ENCODE measurements at regions not wholly inside any gene's neighbourhood (a gene's known extent, or its start where the extent isn't known, plus 50 kb on each side); places are given as distances from the start of the nearest gene placed in this dataset.

DNA sequence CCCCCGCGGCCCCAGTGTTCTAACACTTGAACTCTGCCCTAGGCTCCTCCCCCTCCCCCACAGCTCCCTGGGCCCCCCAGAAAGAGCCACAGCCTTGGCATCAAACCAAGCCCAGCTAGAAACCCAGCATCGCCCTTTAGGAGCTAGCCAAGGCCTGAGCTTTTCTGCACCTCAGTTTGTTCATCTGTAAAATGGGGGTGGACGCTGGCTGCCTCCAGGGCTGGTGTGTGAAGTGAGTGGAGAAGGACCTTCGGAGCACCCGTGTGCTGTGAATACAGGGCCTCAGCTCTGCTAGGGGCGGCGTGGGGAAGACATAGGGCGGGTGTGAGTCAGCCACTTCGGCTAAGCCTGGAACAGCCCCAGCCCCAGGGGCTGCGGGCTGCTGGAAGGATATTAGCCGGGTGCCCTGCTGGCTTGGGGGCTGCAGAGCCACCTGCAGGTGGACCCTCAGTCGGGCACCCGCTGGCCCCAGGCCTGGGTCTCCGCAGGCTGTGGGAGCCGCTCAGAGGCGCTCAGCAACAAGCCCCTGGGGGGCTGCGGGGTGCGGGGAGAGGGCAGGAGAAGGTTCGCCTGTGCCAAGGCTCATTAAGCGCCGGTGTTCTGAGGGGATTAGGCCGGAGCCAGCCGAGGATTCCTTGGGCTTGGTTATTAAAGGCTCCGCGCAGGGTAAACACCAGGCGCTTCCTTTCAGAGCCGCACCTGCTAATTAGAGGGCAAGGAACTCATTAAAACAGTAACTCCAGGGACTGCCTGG is 217.0 kb upstream of the CIBAR2 start:
- DNase-seq = no peak

DNA sequence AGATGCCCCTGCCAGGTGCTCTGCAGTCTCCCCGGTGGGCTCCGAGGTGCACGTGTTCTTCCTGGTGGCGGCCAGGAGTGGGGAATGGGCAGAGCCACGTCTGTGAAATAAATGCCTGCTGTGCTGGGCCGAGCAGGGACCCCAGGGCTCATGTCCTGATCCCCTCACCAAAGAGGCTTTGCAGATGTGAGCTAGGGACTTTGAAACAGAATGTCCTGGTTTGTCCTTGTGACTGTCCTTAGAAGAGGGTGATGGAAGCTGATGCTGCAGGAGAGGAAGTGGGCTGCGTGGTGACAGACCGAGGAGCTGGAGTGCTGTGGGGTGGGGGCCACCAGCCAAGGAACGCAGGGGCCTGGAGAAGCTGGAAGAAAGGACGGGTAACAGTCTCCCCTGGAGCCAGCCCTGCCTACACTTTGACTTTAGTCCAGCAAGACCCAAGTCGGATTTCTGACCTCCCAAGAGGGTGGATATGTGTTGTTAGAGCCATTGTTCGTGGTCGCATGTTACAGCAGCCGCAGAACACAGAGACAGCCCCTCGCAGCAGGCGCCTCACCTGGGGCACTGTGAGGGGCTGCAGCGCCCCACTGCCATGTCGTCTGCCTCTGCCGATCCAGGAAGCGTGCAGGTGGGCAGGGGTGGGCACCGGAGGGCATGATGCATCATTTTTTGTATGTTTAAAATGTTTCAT is 217.9 kb upstream of the CIBAR2 start:
- DNase-seq = no peak

DNA sequence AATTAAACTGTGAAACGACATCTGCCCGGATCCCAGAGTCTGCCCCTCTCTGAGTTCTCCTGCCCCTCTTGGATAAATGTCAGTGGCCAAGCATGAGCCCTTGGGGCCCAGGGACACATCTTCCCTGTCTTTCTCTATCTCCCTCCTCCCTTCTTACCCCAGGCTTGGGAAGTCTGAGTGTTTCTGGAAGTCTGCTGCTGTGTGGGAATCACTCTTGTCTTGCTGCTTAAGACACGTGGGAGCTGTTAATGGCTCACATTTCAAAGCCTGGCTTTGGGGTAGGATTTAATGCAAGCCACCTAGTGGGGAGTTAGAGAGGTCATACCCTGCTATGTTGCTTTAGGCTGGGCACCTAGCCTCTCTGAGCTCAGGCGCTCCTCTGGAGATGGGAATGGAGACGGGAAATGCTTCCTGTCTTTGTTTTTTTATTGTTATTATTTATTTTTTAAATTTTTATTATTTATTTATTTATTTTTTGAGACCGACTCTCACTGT is 218.5 kb upstream of the CIBAR2 start:
- DNase-seq = no peak

DNA sequence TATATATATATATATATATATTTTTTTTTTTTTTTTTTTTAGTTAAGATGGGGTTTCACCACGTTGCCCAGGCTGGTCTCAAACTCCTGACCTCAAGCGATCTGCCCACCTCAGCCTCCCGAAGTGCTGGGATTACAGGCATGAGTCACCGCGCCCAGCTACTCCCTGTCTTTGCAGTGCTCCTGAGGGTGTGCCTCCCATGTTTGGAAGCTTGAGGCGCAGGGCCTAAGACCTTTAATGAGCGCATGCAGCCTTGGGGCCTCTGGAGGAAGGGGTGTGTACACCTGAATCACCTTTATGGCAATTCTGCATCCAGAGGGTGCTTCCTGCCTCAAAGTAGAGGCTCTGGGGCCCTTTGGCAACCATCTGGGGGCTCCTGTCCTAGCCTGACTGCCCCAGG is 219.4 kb upstream of the CIBAR2 start:
- DNase-seq = no peak

DNA sequence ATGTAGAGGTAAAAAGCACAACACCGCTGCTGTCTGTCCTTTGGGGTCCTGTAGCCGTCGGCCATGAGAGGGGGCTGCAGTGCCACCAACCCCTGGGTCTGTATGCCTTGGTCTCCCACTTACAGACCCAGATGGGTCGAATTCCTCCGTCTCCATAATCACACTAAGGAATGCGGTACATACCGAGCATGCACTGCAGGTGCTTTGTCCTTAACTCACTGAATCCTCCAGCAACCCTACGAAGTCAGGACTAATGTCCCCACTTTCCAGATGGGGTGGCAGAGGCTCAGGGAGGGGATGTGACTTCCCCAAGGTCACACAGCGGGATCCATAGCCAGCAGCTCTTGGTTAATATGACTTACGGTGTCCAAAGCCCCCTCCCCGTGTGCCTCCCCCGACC is 219.9 kb upstream of the CIBAR2 start:
- DNase-seq = no peak

DNA sequence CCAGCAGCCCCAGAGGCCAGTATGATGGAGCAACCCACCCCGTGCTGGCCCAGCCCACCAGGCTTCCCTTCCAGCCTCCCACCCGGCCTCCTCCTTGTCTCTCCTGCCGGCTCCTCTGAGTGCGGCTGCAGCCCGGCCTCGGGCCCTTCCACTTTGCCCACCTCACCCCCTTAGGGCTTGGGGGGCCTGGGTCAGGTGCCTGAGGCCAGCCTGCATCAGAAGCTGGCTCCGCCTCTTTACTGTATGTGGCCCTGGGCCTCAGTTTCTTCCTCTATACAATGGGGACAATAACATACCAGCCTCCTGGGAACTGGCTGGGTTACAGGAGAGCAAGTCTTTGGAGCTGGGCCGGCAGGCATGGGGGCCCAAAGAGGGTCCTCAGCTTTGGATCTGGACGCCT is 221.1 kb upstream of the CIBAR2 start:
- DNase-seq = no peak

- no peak for DNase-seq
Measured at GRCh38 chr16:85333744-85334640, 221.7 kb upstream of the CIBAR2 start.

GRCh38 chr16:85334718-85335583 is 222.7 kb upstream of the CIBAR2 start:
- peak; percentile 63 for DNase-seq

GRCh38 chr16:85335584-85336491 is 223.6 kb upstream of the CIBAR2 start:
- DNase-seq = no peak

GRCh38 chr16:85337910-85338637 is 225.8 kb upstream of the CIBAR2 start:
- DNase-seq = no peak

GRCh38 chr16:85338638-85338982 is 226.3 kb upstream of the CIBAR2 start:
- no peak for DNase-seq

DNA sequence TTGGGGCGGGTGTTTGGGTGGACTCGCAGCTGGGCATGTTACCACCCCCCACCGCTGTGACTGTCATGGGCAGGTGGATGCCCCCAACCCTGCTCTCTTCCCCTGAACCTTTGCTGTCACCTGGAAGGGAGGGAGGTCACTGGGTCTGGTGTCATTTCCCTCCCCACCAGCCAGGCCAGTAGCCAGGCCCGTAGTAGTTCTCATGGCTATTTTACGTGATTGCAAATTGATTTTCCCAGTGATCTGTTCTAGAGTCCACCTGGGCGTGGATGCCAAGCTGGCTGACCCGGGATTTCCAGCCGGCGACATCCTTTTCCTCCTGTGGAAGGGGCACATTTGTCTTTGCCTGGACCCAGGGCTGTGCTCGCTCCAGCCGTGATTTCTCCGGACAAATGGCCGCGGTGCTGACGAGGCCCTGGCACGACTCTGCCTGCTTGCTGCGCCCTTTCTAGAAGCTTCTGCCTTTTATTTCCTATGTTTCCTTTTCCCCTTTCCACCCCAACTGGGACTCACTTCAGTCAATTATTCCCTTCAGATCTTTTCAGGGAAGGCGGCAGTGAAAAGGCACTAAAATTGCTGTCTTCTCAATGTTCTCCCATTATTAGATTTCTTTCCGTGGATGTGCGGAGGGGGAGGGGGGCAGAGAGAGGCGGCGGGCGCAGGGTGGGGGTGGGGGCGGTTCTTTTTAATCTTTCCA is 226.9 kb upstream of the CIBAR2 start:
- DNase-seq = no peak

- DNase-seq = no peak
Measured at GRCh38 chr16:85341972-85342695, 229.9 kb upstream of the CIBAR2 start.

DNA sequence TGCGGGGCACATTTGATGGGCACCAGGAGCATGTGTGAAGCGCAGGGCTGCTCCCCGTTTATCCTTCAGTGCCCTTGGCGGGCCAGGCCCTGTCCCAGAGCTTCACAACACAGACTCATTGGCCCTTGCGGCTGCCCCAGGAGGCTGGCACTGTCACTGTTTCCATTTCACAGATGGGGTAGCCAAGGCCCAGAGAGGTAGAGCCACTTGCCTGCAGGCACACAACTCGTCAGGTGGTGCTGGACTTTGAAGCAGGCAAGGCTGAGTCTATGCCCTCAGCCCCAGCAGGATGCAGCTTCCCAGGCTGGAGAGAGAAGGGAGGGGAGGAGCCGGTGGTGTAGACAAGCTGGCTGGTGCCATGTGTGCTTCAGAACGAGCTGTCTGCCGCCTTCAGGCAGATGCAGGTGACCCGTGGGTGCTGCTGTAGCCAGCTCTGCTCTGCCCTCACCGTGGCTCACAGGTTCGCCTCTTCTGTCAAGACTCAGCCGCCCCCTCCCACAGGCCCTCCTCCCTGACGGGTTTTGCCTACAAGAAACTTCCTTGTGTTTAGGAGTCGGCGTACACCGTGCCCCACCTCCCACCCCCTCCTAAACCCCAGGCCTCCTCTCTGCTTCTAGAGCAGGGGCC is 232.3 kb upstream of the CIBAR2 start:
- DNase-seq = no peak

DNA sequence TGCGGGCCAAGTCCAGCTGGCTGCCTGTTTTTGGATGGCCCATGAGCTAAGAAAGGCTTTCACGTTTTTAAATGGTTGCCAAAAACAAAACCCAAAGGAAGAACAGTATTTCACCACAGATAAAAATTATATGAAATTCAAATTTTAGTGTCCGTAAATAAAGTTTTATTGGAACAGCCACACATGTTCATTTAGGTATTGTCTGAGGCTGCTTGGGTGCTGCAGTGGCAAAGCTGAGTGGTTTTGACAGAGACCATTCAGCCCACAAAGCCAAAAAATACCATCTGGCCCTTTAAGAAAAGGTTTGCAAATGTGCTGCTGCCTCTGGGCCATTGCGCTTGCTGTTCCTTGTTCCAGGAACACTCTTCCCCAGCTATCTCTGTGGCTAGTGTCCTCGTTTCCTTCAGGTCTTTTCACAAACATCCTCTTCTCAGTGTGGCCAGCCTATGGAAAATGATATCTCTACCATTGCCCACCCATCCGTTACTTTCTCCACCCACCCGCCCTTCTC is 232.9 kb upstream of the CIBAR2 start:
- DNase-seq = no peak

GRCh38 chr16:85346404-85347212 is 234.3 kb upstream of the CIBAR2 start:
- no peak for DNase-seq

DNA sequence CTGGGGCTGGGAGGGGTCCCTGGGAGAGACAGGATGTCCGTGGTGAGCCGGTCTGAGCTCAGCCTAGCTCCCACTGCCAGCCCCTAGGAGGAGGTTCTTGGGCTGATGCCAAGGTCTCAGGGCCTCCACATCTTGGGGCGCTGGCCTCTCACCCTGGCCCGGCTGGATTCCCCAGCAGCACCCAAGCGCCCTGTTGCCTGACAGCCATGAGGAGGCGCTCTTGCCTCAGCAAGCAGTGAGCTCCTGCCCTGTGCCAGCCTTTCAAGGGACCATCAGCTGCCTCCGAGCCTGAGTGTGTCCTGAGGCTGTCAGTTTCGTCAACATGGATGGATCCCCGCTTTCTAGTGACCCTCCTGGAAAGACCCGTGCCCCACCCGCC is 234.9 kb upstream of the CIBAR2 start:
- no peak for DNase-seq
